Loucy (cell line): ENCODE measurements at regions not wholly inside any gene's neighbourhood (a gene's known extent, or its start where the extent isn't known, plus 50 kb on each side); places are given as distances from the start of the nearest gene placed in this dataset.
A peak's percentile ranks its signal among the peaks of the same experiment; 100 is the strongest.

Source experiments
- H2AFZ ChIP-seq: fragments of 200-600 bp; sonication (generic); 2 replicates; pipeline ENCODE4 v1.6.0; 2016; ENCODE audit warnings: antibody characterized with exemption, mild to moderate bottlenecking, low read length, moderate library complexity
- H3F3A ChIP-seq: fragments of 200-600 bp; 2 replicates; pipeline ENCODE4 v1.6.0; 2016; ENCODE audit warnings: antibody characterized with exemption, low read depth, mild to moderate bottlenecking
- H3K27me3 ChIP-seq: fragments of 200-600 bp; sonication (generic); 2 replicates; pipeline ENCODE4 v1.6.1; 2014; ENCODE audit warnings: low read length, mild to moderate bottlenecking; ENCODE audit not compliant: insufficient read depth, poor library complexity, severe bottlenecking
- H3K36me3 ChIP-seq: fragments of 200-600 bp; sonication (generic); 2 replicates; pipeline ENCODE4 v1.6.1; 2016; ENCODE audit warnings: low read length; ENCODE audit not compliant: insufficient read depth
- H3K4me1 ChIP-seq: fragments of 200-600 bp; sonication (generic); 2 replicates; pipeline ENCODE4 v1.5.1; 2014; ENCODE audit warnings: low read length, mild to moderate bottlenecking; ENCODE audit not compliant: insufficient read depth, poor library complexity, severe bottlenecking
- H3K4me2 ChIP-seq: fragments of 200-600 bp; sonication (generic); 2 replicates; pipeline ENCODE4 v1.6.0; 2014; ENCODE audit warnings: antibody characterized with exemption, low read length, low read depth, mild to moderate bottlenecking; ENCODE audit not compliant: poor library complexity, severe bottlenecking
- H3K4me3 ChIP-seq: fragments of 200-600 bp; sonication (generic); 2 replicates; pipeline ENCODE4 v1.5.1; 2014; ENCODE audit warnings: low read length, mild to moderate bottlenecking, mixed read lengths; ENCODE audit not compliant: poor library complexity, severe bottlenecking
- H3K79me2 ChIP-seq: fragments of 200-600 bp; sonication (generic); 2 replicates; pipeline ENCODE4 v1.6.1; 2014; ENCODE audit warnings: low read length; ENCODE audit not compliant: insufficient read depth
- H3K9ac ChIP-seq: fragments of 200-600 bp; sonication (generic); 2 replicates; pipeline ENCODE4 v1.6.0; 2014; ENCODE audit warnings: mild to moderate bottlenecking, low read depth, low read length, moderate library complexity; ENCODE audit not compliant: poor library complexity, severe bottlenecking
- H3K9me2 ChIP-seq: fragments of 200-600 bp; sonication (generic); replicated peaks from 2 replicates; pipeline ENCODE4 v1.6.1; 2016; ENCODE audit warnings: low read depth, low read length, mixed read lengths
- H3K9me3 ChIP-seq: fragments of 200-600 bp; sonication (generic); 2 replicates; pipeline ENCODE4 v1.6.1; 2014; ENCODE audit warnings: mild to moderate bottlenecking, antibody characterized with exemption, low read length, low read depth; ENCODE audit not compliant: insufficient read depth
- H4K20me1 ChIP-seq: fragments of 200-600 bp; sonication (generic); 2 replicates; pipeline ENCODE4 v1.6.0; 2014; ENCODE audit warnings: antibody characterized with exemption, low read length, mild to moderate bottlenecking; ENCODE audit not compliant: insufficient read depth, poor library complexity, severe bottlenecking
- EZH2phosphoT487 ChIP-seq: fragments of 200-600 bp; IDR thresholded peaks from 2 replicates; pipeline ENCODE4 v1.6.1; 2018; ENCODE audit warnings: antibody characterized with exemption, mild to moderate bottlenecking, moderate library complexity, borderline replicate concordance
- TF ChIP-seq, protein P1 (sequence below): fragments of 200-600 bp; sonication (generic); conservative IDR thresholded peaks from 2 replicates; pipeline ENCODE4 v1.5.1; 2014; ENCODE audit warnings: mild to moderate bottlenecking, antibody characterized with exemption, low read length

DNA sequence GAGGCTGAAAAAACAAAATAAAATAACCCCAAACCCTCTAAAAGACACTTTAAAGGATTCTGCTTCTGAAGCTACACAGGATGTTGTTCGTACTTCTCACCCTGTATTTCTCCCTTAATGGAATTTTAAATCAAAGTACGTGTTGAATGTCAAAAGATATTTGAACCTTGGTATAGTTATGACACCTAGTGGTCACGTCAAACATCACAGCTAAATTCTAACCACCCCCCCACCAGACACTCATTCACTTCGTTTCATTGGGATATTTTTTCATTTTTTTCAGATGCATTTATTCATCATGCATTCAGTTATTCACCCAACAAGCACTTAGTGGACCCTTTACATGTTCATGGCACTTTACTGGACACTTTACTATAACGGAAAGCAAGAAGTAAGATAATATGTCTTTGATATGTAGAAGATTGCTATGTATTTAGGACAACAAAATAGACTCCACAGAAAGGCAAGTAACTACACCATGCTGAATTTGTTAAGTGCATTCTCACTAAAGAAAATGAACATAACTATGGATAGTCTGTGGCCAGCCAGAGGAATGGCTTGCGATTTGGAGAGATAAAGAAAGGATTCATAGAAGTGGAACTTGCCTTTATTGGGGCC is 62.5 kb upstream of the GPR174 start:
- H3K79me2 ChIP-seq: no peaks in the 10 kb centered on the region
- no peaks in the 10 kb centered on the region for H3K27me3 ChIP-seq
- H2AFZ ChIP-seq: peak overlapping the region; percentile 40; the same call in 1 of the 2 replicates
- TF ChIP-seq, protein P1, sequence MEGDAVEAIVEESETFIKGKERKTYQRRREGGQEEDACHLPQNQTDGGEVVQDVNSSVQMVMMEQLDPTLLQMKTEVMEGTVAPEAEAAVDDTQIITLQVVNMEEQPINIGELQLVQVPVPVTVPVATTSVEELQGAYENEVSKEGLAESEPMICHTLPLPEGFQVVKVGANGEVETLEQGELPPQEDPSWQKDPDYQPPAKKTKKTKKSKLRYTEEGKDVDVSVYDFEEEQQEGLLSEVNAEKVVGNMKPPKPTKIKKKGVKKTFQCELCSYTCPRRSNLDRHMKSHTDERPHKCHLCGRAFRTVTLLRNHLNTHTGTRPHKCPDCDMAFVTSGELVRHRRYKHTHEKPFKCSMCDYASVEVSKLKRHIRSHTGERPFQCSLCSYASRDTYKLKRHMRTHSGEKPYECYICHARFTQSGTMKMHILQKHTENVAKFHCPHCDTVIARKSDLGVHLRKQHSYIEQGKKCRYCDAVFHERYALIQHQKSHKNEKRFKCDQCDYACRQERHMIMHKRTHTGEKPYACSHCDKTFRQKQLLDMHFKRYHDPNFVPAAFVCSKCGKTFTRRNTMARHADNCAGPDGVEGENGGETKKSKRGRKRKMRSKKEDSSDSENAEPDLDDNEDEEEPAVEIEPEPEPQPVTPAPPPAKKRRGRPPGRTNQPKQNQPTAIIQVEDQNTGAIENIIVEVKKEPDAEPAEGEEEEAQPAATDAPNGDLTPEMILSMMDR: peak; percentile 66
- no peak for TF ChIP-seq EZH2phosphoT487
- no peaks in the 10 kb centered on the region for H3K9me2 ChIP-seq
- no peaks in the 10 kb centered on the region for H3K36me3 ChIP-seq
- H3K4me2 ChIP-seq: peak overlapping the region; percentile 63
- H4K20me1 ChIP-seq: no peaks in the 10 kb centered on the region
- H3K4me3 ChIP-seq: no peak overlapping the region
- H3K4me1 ChIP-seq: peaks cover 5% of the 10 kb centered on the region
- no peaks in the 10 kb centered on the region for H3K9me3 ChIP-seq
- H3F3A ChIP-seq: no peaks in the 10 kb centered on the region
- no peak overlapping the region for H3K9ac ChIP-seq

DNA sequence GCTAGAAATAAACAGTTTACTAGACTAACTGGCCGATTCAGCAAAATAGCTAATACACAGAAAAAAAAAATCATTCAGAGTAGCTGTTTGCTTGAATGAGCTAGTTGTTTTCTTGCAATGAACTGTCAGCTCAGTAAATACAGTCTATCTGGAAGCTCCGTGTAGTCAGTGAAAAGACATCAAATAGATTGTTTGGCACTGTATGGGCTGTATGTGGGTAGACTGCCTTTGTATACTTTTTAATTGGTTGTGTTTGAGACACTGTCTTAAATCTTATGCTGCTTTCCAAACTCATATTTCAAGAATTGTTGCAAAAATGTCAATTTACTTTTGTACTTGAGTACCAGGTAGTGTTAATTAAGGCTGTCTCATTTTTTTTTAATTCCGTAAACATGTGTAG is 61.6 kb upstream of the GPR174 start:
- H3K9ac ChIP-seq: no peak overlapping the region
- no peak overlapping the region for H2AFZ ChIP-seq

DNA sequence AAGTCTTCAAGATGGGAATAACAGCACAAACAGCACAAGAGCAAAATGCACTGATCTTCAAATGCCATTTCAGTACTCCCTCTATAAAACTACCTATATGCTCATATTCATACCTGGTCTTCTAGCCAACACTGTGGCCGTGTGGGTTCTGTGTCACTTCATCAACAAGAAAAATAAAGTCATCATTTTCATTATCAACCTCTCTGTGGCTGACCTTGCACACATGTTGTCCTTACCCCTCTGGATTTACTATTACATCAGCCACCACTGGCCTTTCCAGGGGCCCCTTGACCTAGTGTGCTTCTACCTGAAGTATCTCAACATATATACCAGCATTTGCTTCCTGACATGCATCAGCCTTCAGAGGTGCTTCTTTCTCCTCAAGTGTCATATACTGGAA is 59.6 kb upstream of the GPR174 start:
- no peak for TF ChIP-seq EZH2phosphoT487
- TF ChIP-seq, protein P1: no peak
- Histone ChIP-seq H3K36me3 (no peaks in the 10 kb centered on the region), H3K9ac (no peak overlapping the region), H3K4me3 (no peak overlapping the region), H3K9me3 (no peaks in the 10 kb centered on the region), H3K4me1 (peaks cover 6% of the 10 kb centered on the region), H3K79me2 (no peaks in the 10 kb centered on the region), H3K9me2 (no peaks in the 10 kb centered on the region), H4K20me1 (no peaks in the 10 kb centered on the region), H3K27me3 (no peaks in the 10 kb centered on the region), H3F3A (no peaks in the 10 kb centered on the region), H3K4me2 (no peak overlapping the region), H2AFZ (0 out of 2 replicates have a peak overlapping the region, but pooled peaks have one; percentile 57)

More for the DNA sequence above, 61.6 kb upstream of the GPR174 start:
- TF ChIP-seq EZH2phosphoT487: no peak
- TF ChIP-seq, protein P1: no peak
- no peaks in the 10 kb centered on the region for H3K36me3 ChIP-seq
- H3K27me3 ChIP-seq: no peaks in the 10 kb centered on the region
- H3K79me2 ChIP-seq: no peaks in the 10 kb centered on the region
- no peaks in the 10 kb centered on the region for H3K9me2 ChIP-seq
- H3K4me1 ChIP-seq: peaks cover 5% of the 10 kb centered on the region
- no peak overlapping the region for H3K4me2 ChIP-seq
- no peaks in the 10 kb centered on the region for H4K20me1 ChIP-seq
- no peaks in the 10 kb centered on the region for H3F3A ChIP-seq
- no peak overlapping the region for H3K4me3 ChIP-seq
- H3K9me3 ChIP-seq: no peaks in the 10 kb centered on the region
